HepG2 (cell line): ENCODE measurements at regions not wholly inside any gene's neighbourhood (a gene's known extent, or its start where the extent isn't known, plus 50 kb on each side); places are given as distances from the start of the nearest gene placed in this dataset.

Experiments
- ATAC-seq: fragments of 200-7000 bp; cut with Tn5 transposase; 3 replicates; pipeline ENCODE4 v1.9.1; 2020; ENCODE audit warnings: mild to moderate bottlenecking, moderate library complexity
- BruUV-seq: library from RNA; stranded (reverse); fragments of 400-500 nt; replicated peaks from 2 replicates; lab custom pipeline; 2021; lab: Mats Ljungman, UMichigan
- CTCF ChIA-PET: fragments of 300-600 bp; formaldehyde crosslinking; extraction: SDS; loops from one replicate; lab custom pipeline; 2021; ENCODE audit warnings: low total read pairs, inconsistent platforms, low intra/inter-chr PET ratio; lab: Yijun Ruan, JAX
- POLR2A ChIA-PET: fragments of 350-600 bp; sonication (Branson Sonifier 250); formaldehyde crosslinking; loops from one replicate; lab custom pipeline; 2020; ENCODE audit warnings: antibody characterized with exemption, inconsistent platforms; lab: Yijun Ruan, JAX
- DNase-seq: peaks from one replicate; pipeline ENCODE4 v3.0.0-alpha.2; 2015; ENCODE audit warnings: low spot score
- FAIRE-seq: peaks from 3 replicates; lab custom pipeline; 2011; peaks lifted over from hg19 to GRCh38; lab: Jason Lieb, UNC
- H2AFZ ChIP-seq: one replicate; pipeline ENCODE4 v1.6.1; 2011; ENCODE audit warnings: low read length, inconsistent platforms
- H3K27ac ChIP-seq: fragments of 300-600 bp; 3 replicates; pipeline ENCODE4 v1.8.0; 2011; ENCODE audit warnings: mixed run types, mild to moderate bottlenecking, mixed read lengths, low read length, inconsistent platforms; ENCODE audit not compliant: insufficient read depth; ENCODE audit errors: extremely low read length
- H3K27me3 ChIP-seq, 2 experiments: fragments of 200-600 bp in 1 of 2; 2 replicates in 1 of 2; 3 replicates in 1 of 2; pipeline versions ENCODE4 v1.6.0 to v1.8.0; 2011; ENCODE audit warnings: low read length in 2 of 2, mild to moderate bottlenecking in 2 of 2, moderate library complexity in 2 of 2, inconsistent platforms in 1 of 2; ENCODE audit not compliant: insufficient read depth in 2 of 2, control insufficient read depth in 1 of 2
- H3K36me3 ChIP-seq, 2 experiments: fragments of 200-600 bp in 1 of 2; replicated peaks in 1 of 2; 2 replicates in 1 of 2; 3 replicates in 1 of 2; pipeline versions ENCODE4 v1.5.1 to v1.8.0; 2011; ENCODE audit warnings: low read length in 2 of 2, inconsistent platforms in 1 of 2; ENCODE audit not compliant: insufficient read depth in 2 of 2, control insufficient read depth in 1 of 2
- H3K4me1 ChIP-seq: 2 replicates; pipeline ENCODE4 v1.5.1; 2012; ENCODE audit warnings: low read length, inconsistent platforms; ENCODE audit not compliant: insufficient read depth
- H3K4me2 ChIP-seq: 2 replicates; pipeline ENCODE4 v1.6.0; 2011; ENCODE audit warnings: low read depth, low read length, inconsistent platforms
- H3K4me3 ChIP-seq, 3 experiments: fragments of 200-600 bp in 1 of 3; sonication (generic), shearing (Covaris generic) in 1 of 3; replicated peaks in 1 of 3; 2 replicates each; pipeline ENCODE4 v1.5.1; 2011 to 2016; ENCODE audit warnings: low read length in 3 of 3, inconsistent platforms in 2 of 3, low read depth in 2 of 3, mild to moderate bottlenecking in 2 of 3, control low read depth in 1 of 3, mixed read lengths in 1 of 3; ENCODE audit not compliant: insufficient read depth in 1 of 3
- H3K79me2 ChIP-seq: one replicate; pipeline ENCODE4 v1.6.1; 2011; ENCODE audit warnings: low read length, inconsistent platforms; ENCODE audit not compliant: insufficient read depth
- H3K9ac ChIP-seq: 2 replicates; pipeline ENCODE4 v1.6.0; 2011; ENCODE audit warnings: mild to moderate bottlenecking, low read depth, low read length, inconsistent platforms; ENCODE audit not compliant: insufficient read depth
- H3K9me3 ChIP-seq: 2 replicates; pipeline ENCODE4 v1.5.1; 2012; ENCODE audit warnings: mild to moderate bottlenecking, low read length
- H4K20me1 ChIP-seq: 2 replicates; pipeline ENCODE4 v1.6.0; 2011; ENCODE audit warnings: inconsistent platforms, mild to moderate bottlenecking, low read length, moderate library complexity; ENCODE audit not compliant: insufficient read depth
- DDIT3 ChIP-seq: sonication (generic); formaldehyde crosslinking; IDR thresholded peaks from 2 replicates; pipeline ENCODE4 v1.4.0; 2020; ENCODE audit warnings: mild to moderate bottlenecking, missing genetic modification reagents
- DR1 ChIP-seq: sonication (generic); formaldehyde crosslinking; IDR thresholded peaks from 2 replicates; pipeline ENCODE4 v1.8.0; 2021; ENCODE audit warnings: mild to moderate bottlenecking, missing genetic modification reagents, inconsistent platforms
- HOXA5 ChIP-seq: sonication (generic); formaldehyde crosslinking; IDR thresholded peaks from 2 replicates; pipeline ENCODE4 v1.4.0; 2020; ENCODE audit warnings: missing genetic modification reagents
- KAT2B ChIP-seq: fragments of 150-350 bp; IDR thresholded peaks from 2 replicates; pipeline ENCODE4 v1.6.1; 2014; ENCODE audit warnings: low read depth, low read length, borderline replicate concordance
- KDM3A ChIP-seq: IDR thresholded peaks from 2 replicates; pipeline ENCODE4 v1.6.1; 2018; ENCODE audit warnings: low read depth, missing compliant biosample characterization
- NFYC ChIP-seq: IDR thresholded peaks from 2 replicates; pipeline ENCODE4 v1.6.1; 2016; ENCODE audit warnings: missing genetic modification reagents, missing compliant biosample characterization
- PBX3 ChIP-seq: sonication (generic); formaldehyde crosslinking; IDR thresholded peaks from 2 replicates; pipeline ENCODE4 v1.8.1; 2023; ENCODE audit warnings: missing genetic modification reagents, inconsistent platforms, borderline replicate concordance
- PRPF4 ChIP-seq: fragments of 200-400 bp; formaldehyde crosslinking; IDR thresholded peaks from 2 replicates; pipeline ENCODE4 v1.6.1; 2016; ENCODE audit warnings: low read length, low read depth; ENCODE audit not compliant: poor library complexity, severe bottlenecking
- REXO4 ChIP-seq: sonication (generic); formaldehyde crosslinking; IDR thresholded peaks from 2 replicates; pipeline ENCODE4 v1.8.0; 2022; ENCODE audit warnings: missing genetic modification reagents, mild to moderate bottlenecking, borderline replicate concordance
- RNF2 ChIP-seq: fragments of 450-650 bp; conservative IDR thresholded peaks from 2 replicates; pipeline ENCODE4 v1.6.1; 2016; ENCODE audit warnings: low read depth
- ZBTB2 ChIP-seq: sonication (generic); formaldehyde crosslinking; IDR thresholded peaks from 2 replicates; pipeline ENCODE4 v1.8.0; 2022; ENCODE audit warnings: low read depth, missing genetic modification reagents
- ZBTB38 ChIP-seq: sonication (generic); formaldehyde crosslinking; IDR thresholded peaks from 2 replicates; pipeline ENCODE4 v1.5.1; 2020; ENCODE audit warnings: mild to moderate bottlenecking, missing genetic modification reagents
- ZBTB44 ChIP-seq: sonication (generic); formaldehyde crosslinking; IDR thresholded peaks from 2 replicates; pipeline ENCODE4 v1.4.0; 2020; ENCODE audit warnings: missing genetic modification reagents
- ZNF597 ChIP-seq: sonication (generic); formaldehyde crosslinking; IDR thresholded peaks from 2 replicates; pipeline ENCODE4 v1.5.0; 2020; ENCODE audit warnings: missing genetic modification reagents
- WGBS: methylation state at CpG from one replicate; pipeline ENCODE4 v1.1.6; 2017; ENCODE audit warnings: low lambda C conversion rate; 5-methylcytosine and 5-hydroxymethylcytosine counted together
- in situ Hi-C: cut with HindIII; loops from 2 replicates; pipeline ENCODE4 v1.10.0; 2017; ENCODE audit warnings: low pct_unique_long_range_greater_than_20kb; ENCODE audit not compliant: extremely low pct_ligation_motif_present
- intact Hi-C: fragments of 100-400 bp; cut with micrococcal nuclease; formaldehyde crosslinking; loops from one replicate; pipeline ENCODE4 v1.10.0; 2022; ENCODE audit not compliant: unreplicated experiment

GRCh38 chr2:198591586-198591985, 787.2 kb downstream of the PLCL1 start:
- ChIA-PET POLR2A (no interaction called here), CTCF (no interaction called here)
- H2AFZ ChIP-seq = no peak overlapping the region
- TF ChIP-seq KDM3A (CRISPR knock-in tag) = no peak
- TF ChIP-seq NFYC (CRISPR knock-in tag) = no peak
- TF ChIP-seq REXO4 = no peak
- H3K27ac ChIP-seq = no peak overlapping the region
- H3K36me3 ChIP-seq = no peaks in the 10 kb centered on the region
- no TSS peak for BruUV-seq
- 2% methylated on average over 3 of the region's 3 CpGs for WGBS
- H4K20me1 ChIP-seq = no peaks in the 10 kb centered on the region
- H3K9ac ChIP-seq = no peak overlapping the region
- no peak for ATAC-seq
- no peaks in the 10 kb centered on the region for H3K27me3 ChIP-seq
- in situ Hi-C loops (no loop called here), intact Hi-C loops (no loop called here)
- no peak overlapping the region for H3K4me2 ChIP-seq
- no peaks in the 10 kb centered on the region for H3K4me1 ChIP-seq
- H3K79me2 ChIP-seq = no peaks in the 10 kb centered on the region
- no peaks in the 10 kb centered on the region for H3K9me3 ChIP-seq
- no peak overlapping the region for H3K4me3 ChIP-seq
- no peak for FAIRE-seq
- no peak for DNase-seq

GRCh38 chr2:198587741-198588140, 783.3 kb downstream of the PLCL1 start:
- DNase-seq (no peak), FAIRE-seq (no peak), ATAC-seq (no peak; the same call in 2 of the 3 replicates)
- Histone ChIP-seq H3K9me3 (no peaks in the 10 kb centered on the region), H4K20me1 (no peaks in the 10 kb centered on the region), H3K27me3 (no peaks in the 10 kb centered on the region), H3K9ac (no peak overlapping the region), H3K4me1 (no peaks in the 10 kb centered on the region), H3K27ac (no peak overlapping the region), H3K79me2 (no peaks in the 10 kb centered on the region), H3K4me2 (no peak overlapping the region), H2AFZ (no peak overlapping the region), H3K4me3 (no peak overlapping the region), H3K36me3 (no peaks in the 10 kb centered on the region)
- ChIA-PET POLR2A (no interaction called here), CTCF (no interaction called here)
- in situ Hi-C loops (no loop called here), intact Hi-C loops (no loop called here)
- 5% methylated on average over 7 of the region's 7 CpGs for WGBS
- no TSS peak for BruUV-seq
- no peak for TF ChIP-seq PRPF4
- no peak for TF ChIP-seq ZBTB44
- no peak for TF ChIP-seq KAT2B
- no peak for TF ChIP-seq DDIT3 (CRISPR knock-in tag)
- no peak for TF ChIP-seq ZBTB2 (CRISPR knock-in tag)
- no peak for TF ChIP-seq HOXA5
- TF ChIP-seq ZNF597 = no peak
- TF ChIP-seq ZBTB38 (CRISPR knock-in tag) = no peak
- TF ChIP-seq RNF2 = no peak
- TF ChIP-seq DR1 (CRISPR knock-in tag) = no peak
- TF ChIP-seq PBX3 (CRISPR knock-in tag) = no peak
